ENCODE measurements at regions not wholly inside any gene's neighbourhood (a gene's known extent, or its start where the extent isn't known, plus 50 kb on each side); places are given as distances from the start of the nearest gene placed in this dataset.

GRCh38 chr14:100451264-100451663 lies 128.1 kb downstream of the SLC25A47 start (continued):
- TF ChIP-seq STAT6 (CRISPR knock-in tag; conservative IDR thresholded peaks at IDR 0.05; ENCODE audit: low read depth) (no peak), ZNF219 (CRISPR knock-in tag; IDR thresholded peaks at IDR 0.05; ENCODE audit: borderline replicate concordance) (no peak), ELF4 (CRISPR knock-in tag; IDR thresholded peaks at IDR 0.05; ENCODE audit: low read depth) (no peak), JUN (CRISPR knock-in tag; IDR thresholded peaks at IDR 0.05) (no peak), ZNF317 (CRISPR knock-in tag; IDR thresholded peaks at IDR 0.05; ENCODE audit: borderline replicate concordance, low read depth) (no peak), IRF2 (CRISPR knock-in tag; IDR thresholded peaks at IDR 0.05; ENCODE audit: borderline replicate concordance, low read depth) (no peak)

- ChIA-PET CTCF (interaction anchor here (1.1 to 1.9 kb wide), 2 partner anchors 12 to 199 kb away, joined by 3 to 6 read pairs; no protein-coding TSS in a partner anchor), POLR2A (no interaction called here)
- no peaks in the 10 kb centered on the region; the same call in 1 of the 2 replicates for H3K27me3 Mint-ChIP-seq (ENCODE audit: low read depth)
Observed at GRCh38 chr14:100453930-100454329, 130.8 kb downstream of the SLC25A47 start.

GRCh38 chr14:100454437-100454836 lies 131.3 kb downstream of the SLC25A47 start:
- H3K36me3 Mint-ChIP-seq, result no peaks in the 10 kb centered on the region
- no peak for DNase-seq (ENCODE audit: low spot score)
- H3K9me3 Mint-ChIP-seq, result no peaks in the 10 kb centered on the region
- H3K4me3 Mint-ChIP-seq, result no peak overlapping the region
- TF ChIP-seq ZNF671 (CRISPR knock-in tag; IDR thresholded peaks at IDR 0.05) (no peak), STAT6 (CRISPR knock-in tag; conservative IDR thresholded peaks at IDR 0.05; ENCODE audit: low read depth) (no peak), ATF1 (CRISPR knock-in tag; IDR thresholded peaks at IDR 0.05) (no peak), SMAD4 (CRISPR knock-in tag; IDR thresholded peaks at IDR 0.05) (no peak), NFATC4 (CRISPR knock-in tag; IDR thresholded peaks at IDR 0.05) (no peak), NR3C1 (CRISPR knock-in tag; conservative IDR thresholded peaks at IDR 0.05; ENCODE audit: low read depth) (no peak)
- no peaks in the 10 kb centered on the region; the same call in 1 of the 2 replicates for H3K27me3 Mint-ChIP-seq (ENCODE audit: low read depth)
- peaks cover 23% of the 10 kb centered on the region for H3K4me1 Mint-ChIP-seq
- H3K27ac Mint-ChIP-seq, result peak overlapping the region; percentile 45; the same call in 1 of the 2 replicates
- ChIA-PET POLR2A (interaction anchor here (0.6 kb wide), 1 partner anchor 26 kb away, joined by 6 read pairs; no protein-coding TSS in a partner anchor), CTCF (interaction anchor here (1.1 to 1.9 kb wide), 3 partner anchors 12 to 199 kb away, joined by 3 to 6 read pairs (median 5); no protein-coding TSS in a partner anchor)
- no peak for ATAC-seq

More at GRCh38 chr14:100453930-100454329, 130.8 kb downstream of the SLC25A47 start:
- DNase-seq (ENCODE audit: low spot score) (no peak), ATAC-seq (peak; percentile 66)
- peak overlapping the region; percentile 37; the same call in 1 of the 2 replicates for H3K4me3 Mint-ChIP-seq
- H3K9me3 Mint-ChIP-seq, result no peaks in the 10 kb centered on the region
- no peaks in the 10 kb centered on the region for H3K36me3 Mint-ChIP-seq
- H3K4me1 Mint-ChIP-seq, result peaks cover 23% of the 10 kb centered on the region
- H3K27ac Mint-ChIP-seq, result peak overlapping the region; percentile 35; the same call in 1 of the 2 replicates
- TF ChIP-seq GRHL2 (CRISPR knock-in tag; IDR thresholded peaks at IDR 0.05; ENCODE audit: insufficient replicate concordance, severe bottlenecking), result no peak
- TF ChIP-seq NR3C1 (CRISPR knock-in tag; conservative IDR thresholded peaks at IDR 0.05; ENCODE audit: low read depth), result no peak
- TF ChIP-seq E2F1 (CRISPR knock-in tag; IDR thresholded peaks at IDR 0.05), result no peak
- no peak for TF ChIP-seq MLX (CRISPR knock-in tag; IDR thresholded peaks at IDR 0.05)
- no peak for TF ChIP-seq ZBTB21 (CRISPR knock-in tag; IDR thresholded peaks at IDR 0.05; ENCODE audit: borderline replicate concordance)
- TF ChIP-seq MYBL2 (CRISPR knock-in tag; IDR thresholded peaks at IDR 0.05), result no peak
- no peak for TF ChIP-seq TCF7 (CRISPR knock-in tag; IDR thresholded peaks at IDR 0.05; ENCODE audit: low read depth)
- no peak for TF ChIP-seq NFE2L1 (CRISPR knock-in tag; IDR thresholded peaks at IDR 0.05)
